PC-9 (cell line): ENCODE measurements at regions not wholly inside any gene's neighbourhood (a gene's known extent, or its start where the extent isn't known, plus 50 kb on each side); places are given as distances from the start of the nearest gene placed in this dataset.

Source experiments
- BruUV-seq: library from RNA; stranded (reverse); fragments of 400-500 nt; replicated peaks from 2 replicates; lab custom pipeline; 2021; lab: Mats Ljungman, UMichigan
- CTCF ChIA-PET: fragments of 300-600 bp; sonication (Branson Sonifier 250); formaldehyde crosslinking; loops from one replicate; lab custom pipeline; 2022; ENCODE audit warnings: antibody characterized with exemption; lab: Charles Lee
- POLR2A ChIA-PET: fragments of 300-600 bp; sonication (Branson Sonifier 250); formaldehyde crosslinking; loops from one replicate; lab custom pipeline; 2022; ENCODE audit warnings: antibody characterized with exemption; ENCODE audit not compliant: unreplicated experiment; lab: Charles Lee
- DNase-seq, 2 experiments: peaks; one replicate each; pipeline versions ENCODE4 v3.0.0 to v3.0.0-alpha.2; 2015 to 2022; ENCODE audit warnings: mixed read lengths in 1 of 2
- H2AFZ ChIP-seq: fragments of 200-600 bp; sonication (generic); 2 replicates; pipeline ENCODE4 v1.8.1; 2017; ENCODE audit warnings: antibody characterized with exemption
- H3F3A ChIP-seq: fragments of 200-600 bp; sonication (generic); 2 replicates; pipeline ENCODE4 v1.8.1; 2017; ENCODE audit warnings: antibody characterized with exemption, mild to moderate bottlenecking, low read depth; ENCODE audit not compliant: insufficient read depth
- H3K27ac ChIP-seq: fragments of 200-600 bp; sonication (generic); 2 replicates; pipeline ENCODE4 v1.6.1; 2016; ENCODE audit warnings: mixed run types
- H3K27me3 ChIP-seq: fragments of 200-600 bp; sonication (generic); 2 replicates; pipeline ENCODE4 v1.6.1; 2016; ENCODE audit warnings: low read depth, mixed run types; ENCODE audit not compliant: insufficient read depth
- H3K36me3 ChIP-seq: fragments of 200-600 bp; sonication (generic); 2 replicates; pipeline ENCODE4 v1.6.1; 2016; ENCODE audit warnings: low read depth, mixed run types
- H3K4me1 ChIP-seq: fragments of 200-600 bp; sonication (generic); replicated peaks from 2 replicates; pipeline ENCODE4 v1.6.1; 2016; ENCODE audit warnings: mixed run types; ENCODE audit not compliant: insufficient read depth
- H3K4me2 ChIP-seq: fragments of 200-600 bp; sonication (generic); 2 replicates; pipeline ENCODE4 v1.6.1; 2017; ENCODE audit warnings: mixed run types
- H3K4me3 ChIP-seq: fragments of 200-600 bp; sonication (generic); 2 replicates; pipeline ENCODE4 v1.6.1; 2016; ENCODE audit warnings: mixed run types
- H3K79me2 ChIP-seq: fragments of 200-600 bp; sonication (generic); 2 replicates; pipeline ENCODE4 v1.6.1; 2017; ENCODE audit warnings: low read depth, mixed run types
- H3K9me2 ChIP-seq: fragments of 200-600 bp; sonication (generic); 2 replicates; pipeline ENCODE4 v1.8.1; 2017; ENCODE audit warnings: mild to moderate bottlenecking; ENCODE audit not compliant: insufficient read depth
- H3K9me3 ChIP-seq: fragments of 200-600 bp; sonication (generic); 2 replicates; pipeline ENCODE4 v1.8.1; 2016; ENCODE audit warnings: low read depth; ENCODE audit not compliant: insufficient read depth
- H4K20me1 ChIP-seq: fragments of 200-600 bp; sonication (generic); 2 replicates; pipeline ENCODE4 v1.8.1; 2017; ENCODE audit not compliant: insufficient read depth
- CTCF ChIP-seq: fragments of 200-600 bp; sonication (generic); conservative IDR thresholded peaks from 2 replicates; pipeline ENCODE4 v1.6.1; 2017; ENCODE audit warnings: mixed run types, antibody characterized with exemption, mild to moderate bottlenecking, moderate library complexity
- EZH2 ChIP-seq: fragments of 200-600 bp; sonication (generic); IDR thresholded peaks from 2 replicates; pipeline ENCODE4 v1.8.0; 2017; ENCODE audit warnings: antibody characterized with exemption, low read depth
- intact Hi-C: fragments of 100-400 bp; cut with micrococcal nuclease; formaldehyde crosslinking; loops from one replicate; pipeline ENCODE4 v1.10.0; 2022; ENCODE audit not compliant: unreplicated experiment

GRCh38 chr16:13359835-13360234 is 458.4 kb downstream of the SHISA9 start:
- Histone ChIP-seq H4K20me1 (no peaks in the 10 kb centered on the region), H3K27me3 (no peaks in the 10 kb centered on the region), H3K4me2 (no peak overlapping the region), H3K27ac (no peak overlapping the region), H3F3A (no peaks in the 10 kb centered on the region), H3K4me1 (no peaks in the 10 kb centered on the region), H3K79me2 (no peaks in the 10 kb centered on the region), H3K4me3 (no peak overlapping the region), H3K9me3 (no peaks in the 10 kb centered on the region), H2AFZ (no peak overlapping the region), H3K36me3 (no peaks in the 10 kb centered on the region), H3K9me2 (no peaks in the 10 kb centered on the region)
- TF ChIP-seq CTCF (no peak), EZH2 (no peak)
- ChIA-PET POLR2A (no interaction called here), CTCF (no interaction called here)
- no peak for DNase-seq
- BruUV-seq, result no TSS peak
- intact Hi-C loops, result no loop called here

- H3K36me3 ChIP-seq, result no peaks in the 10 kb centered on the region
Measured at GRCh38 chr16:13372421-13372820, 471.0 kb downstream of the SHISA9 start.

GRCh38 chr16:13376174-13376573 is 474.8 kb downstream of the SHISA9 start:
- DNase-seq, result no peak
- Histone ChIP-seq H3K4me3 (no peak overlapping the region), H3K9me2 (no peaks in the 10 kb centered on the region), H3K27me3 (no peaks in the 10 kb centered on the region), H3K36me3 (no peaks in the 10 kb centered on the region), H3F3A (no peaks in the 10 kb centered on the region), H3K4me2 (no peak overlapping the region), H2AFZ (no peak overlapping the region), H3K27ac (no peak overlapping the region), H3K9me3 (no peaks in the 10 kb centered on the region), H3K4me1 (peaks cover 10% of the 10 kb centered on the region), H3K79me2 (no peaks in the 10 kb centered on the region), H4K20me1 (no peaks in the 10 kb centered on the region)
- intact Hi-C loops, result loop anchor here (5.0 kb wide), 1 partner anchor 76 kb away; no protein-coding TSS in a partner anchor
- CTCF ChIA-PET, result interaction anchor here (0.6 kb wide), 1 partner anchor 37 kb away, joined by 3 read pairs; no protein-coding TSS in a partner anchor
- POLR2A ChIA-PET, result no interaction called here
- TF ChIP-seq EZH2, result no peak
- TF ChIP-seq CTCF, result no peak
- no TSS peak for BruUV-seq

More at GRCh38 chr16:13372421-13372820, 471.0 kb downstream of the SHISA9 start:
- H3F3A ChIP-seq, result no peaks in the 10 kb centered on the region
- intact Hi-C loops, result no loop called here
- no peaks in the 10 kb centered on the region for H3K4me1 ChIP-seq
- no peak overlapping the region for H3K4me3 ChIP-seq
- no peaks in the 10 kb centered on the region for H3K9me2 ChIP-seq
- DNase-seq, result no peak
- no peaks in the 10 kb centered on the region for H4K20me1 ChIP-seq
- no peaks in the 10 kb centered on the region for H3K27me3 ChIP-seq
- TF ChIP-seq CTCF (no peak), EZH2 (no peak)
- no TSS peak for BruUV-seq
- CTCF ChIA-PET, result no interaction called here
- H2AFZ ChIP-seq, result no peak overlapping the region
- no peak overlapping the region for H3K4me2 ChIP-seq
- H3K79me2 ChIP-seq, result no peaks in the 10 kb centered on the region
- 0 out of 2 replicates have a peak, but pooled peaks cover 3% of the 10 kb centered on the region for H3K9me3 ChIP-seq
- no peak overlapping the region for H3K27ac ChIP-seq
- POLR2A ChIA-PET, result no interaction called here
